ENCODE measurements at regions not wholly inside any gene's neighbourhood (a gene's known extent, or its start where the extent isn't known, plus 50 kb on each side); places are given as distances from the start of the nearest gene placed in this dataset.

DNA sequence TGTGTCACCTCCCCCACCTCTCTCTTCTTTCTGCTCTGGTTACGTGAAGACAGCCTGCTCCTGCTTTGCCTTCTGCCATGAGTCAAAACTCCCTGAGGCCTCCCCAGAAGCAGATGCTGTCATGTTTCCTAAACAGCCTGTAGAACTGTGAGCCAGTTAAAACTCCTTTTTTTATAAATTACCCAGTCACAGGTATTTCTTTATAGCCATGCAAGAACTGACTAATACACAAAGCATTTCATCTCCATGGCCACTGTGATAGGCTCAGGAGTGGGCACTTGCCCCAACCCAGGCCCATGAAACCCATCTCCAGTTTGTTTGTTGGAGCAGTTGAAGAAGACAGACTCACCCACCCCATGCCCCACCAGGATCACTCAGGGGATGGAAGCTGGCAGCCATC, 253.3 kb upstream of the ISX start:
- TF ChIP-seq, protein P1, sequence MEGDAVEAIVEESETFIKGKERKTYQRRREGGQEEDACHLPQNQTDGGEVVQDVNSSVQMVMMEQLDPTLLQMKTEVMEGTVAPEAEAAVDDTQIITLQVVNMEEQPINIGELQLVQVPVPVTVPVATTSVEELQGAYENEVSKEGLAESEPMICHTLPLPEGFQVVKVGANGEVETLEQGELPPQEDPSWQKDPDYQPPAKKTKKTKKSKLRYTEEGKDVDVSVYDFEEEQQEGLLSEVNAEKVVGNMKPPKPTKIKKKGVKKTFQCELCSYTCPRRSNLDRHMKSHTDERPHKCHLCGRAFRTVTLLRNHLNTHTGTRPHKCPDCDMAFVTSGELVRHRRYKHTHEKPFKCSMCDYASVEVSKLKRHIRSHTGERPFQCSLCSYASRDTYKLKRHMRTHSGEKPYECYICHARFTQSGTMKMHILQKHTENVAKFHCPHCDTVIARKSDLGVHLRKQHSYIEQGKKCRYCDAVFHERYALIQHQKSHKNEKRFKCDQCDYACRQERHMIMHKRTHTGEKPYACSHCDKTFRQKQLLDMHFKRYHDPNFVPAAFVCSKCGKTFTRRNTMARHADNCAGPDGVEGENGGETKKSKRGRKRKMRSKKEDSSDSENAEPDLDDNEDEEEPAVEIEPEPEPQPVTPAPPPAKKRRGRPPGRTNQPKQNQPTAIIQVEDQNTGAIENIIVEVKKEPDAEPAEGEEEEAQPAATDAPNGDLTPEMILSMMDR (IDR thresholded peaks at IDR 0.05; ENCODE audit: low read depth, low read length), result no peak
- TF ChIP-seq MYC (IDR thresholded peaks at IDR 0.05; ENCODE audit: low read depth, low read length), result no peak
- TF ChIP-seq, protein P2, sequence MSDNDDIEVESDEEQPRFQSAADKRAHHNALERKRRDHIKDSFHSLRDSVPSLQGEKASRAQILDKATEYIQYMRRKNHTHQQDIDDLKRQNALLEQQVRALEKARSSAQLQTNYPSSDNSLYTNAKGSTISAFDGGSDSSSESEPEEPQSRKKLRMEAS (IDR thresholded peaks at IDR 0.05; ENCODE audit: low read depth, low read length), result no peak
- TF ChIP-seq POLR2A (IDR thresholded peaks at IDR 0.05; ENCODE audit: extremely low read depth, insufficient read length), result no peak
